C4-2B (cell line): ENCODE measurements at regions not wholly inside any gene's neighbourhood (a gene's known extent, or its start where the extent isn't known, plus 50 kb on each side); places are given as distances from the start of the nearest gene placed in this dataset.

Experiments
- CTCF ChIP-seq: fragments of 450-650 bp; conservative IDR thresholded peaks from 2 replicates; pipeline ENCODE4 v1.5.1; 2017; ENCODE audit warnings: mild to moderate bottlenecking
- ZFX ChIP-seq: fragments of 450-650 bp; IDR thresholded peaks from 2 replicates; pipeline ENCODE4 v1.6.1; 2017

GRCh38 chr7:10910447-10910846, 63.2 kb upstream of the PHF14 start:
- no peak for TF ChIP-seq CTCF
- no peak for TF ChIP-seq ZFX
